ENCODE measurements at regions not wholly inside any gene's neighbourhood (a gene's known extent, or its start where the extent isn't known, plus 50 kb on each side); places are given as distances from the start of the nearest gene placed in this dataset.
"Not testable (repeated sequence)": the region's sequence is repeated elsewhere in the genome, so short reads cannot be mapped to it uniquely, and the experiment has no call there.

DNA sequence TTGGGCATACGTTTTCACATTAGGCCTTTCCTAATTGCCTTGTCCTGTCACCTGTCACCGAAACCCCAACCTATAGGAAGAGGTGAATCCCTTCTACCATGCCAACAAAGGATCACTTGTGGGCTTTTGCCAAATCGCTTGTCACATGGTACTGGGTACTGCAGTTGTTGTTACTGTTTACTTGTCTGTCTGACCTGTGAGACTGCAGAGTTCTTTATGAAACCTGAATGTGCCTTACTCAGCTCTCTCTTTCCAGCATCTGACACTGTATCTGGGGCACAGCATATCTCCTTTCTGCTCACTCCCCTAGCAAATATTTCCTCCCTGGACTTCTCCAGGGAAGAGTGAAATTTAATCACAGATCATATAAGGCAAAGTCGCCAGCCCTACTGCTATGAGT is 1272.4 kb downstream of the CDH8 start:
- DNase-seq = no peak

DNA sequence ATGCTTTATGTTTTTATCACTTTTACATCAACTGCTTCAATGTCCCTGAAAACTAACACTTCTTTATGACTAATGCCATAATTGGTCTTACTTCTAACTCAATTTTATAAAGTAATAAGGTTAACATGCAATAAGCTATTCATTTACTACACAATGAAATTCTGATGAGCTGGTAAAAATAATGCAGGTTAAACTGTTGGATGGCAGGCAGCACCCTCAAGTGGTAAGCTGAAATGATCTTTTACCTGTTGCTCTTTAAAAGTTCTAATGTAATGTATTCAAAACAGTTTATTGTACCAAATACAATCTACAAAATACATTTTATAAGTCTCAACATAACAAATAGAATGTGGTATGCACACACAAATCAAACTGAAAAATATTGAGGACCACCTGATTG is 1280.3 kb downstream of the CDH8 start:
- no peak for DNase-seq

- DNase-seq = no peak
Observed at GRCh38 chr16:60748366-60748765, 1287.9 kb downstream of the CDH8 start.

GRCh38 chr16:60744198-60744597 is 1292.0 kb downstream of the CDH8 start:
- no peak for DNase-seq

DNA sequence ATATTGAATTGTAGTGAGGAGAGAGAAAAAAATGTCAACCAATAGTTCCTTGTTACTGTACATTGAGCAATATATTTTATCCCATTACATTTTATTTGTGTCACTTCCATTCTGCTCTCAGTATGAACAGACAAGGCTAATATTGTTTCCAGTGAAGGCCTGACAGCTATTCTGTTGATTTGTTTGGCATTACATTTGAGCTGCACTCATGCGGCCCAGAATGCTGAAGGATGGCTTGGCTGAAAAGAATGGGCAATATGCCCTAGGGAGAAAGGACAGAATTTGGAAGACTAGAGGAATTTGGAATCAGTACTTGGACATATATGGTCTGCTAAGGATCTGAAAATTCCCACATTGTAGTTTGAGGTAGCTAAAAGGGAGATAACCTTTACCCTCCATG is 1294.4 kb downstream of the CDH8 start:
- no peak for DNase-seq

DNA sequence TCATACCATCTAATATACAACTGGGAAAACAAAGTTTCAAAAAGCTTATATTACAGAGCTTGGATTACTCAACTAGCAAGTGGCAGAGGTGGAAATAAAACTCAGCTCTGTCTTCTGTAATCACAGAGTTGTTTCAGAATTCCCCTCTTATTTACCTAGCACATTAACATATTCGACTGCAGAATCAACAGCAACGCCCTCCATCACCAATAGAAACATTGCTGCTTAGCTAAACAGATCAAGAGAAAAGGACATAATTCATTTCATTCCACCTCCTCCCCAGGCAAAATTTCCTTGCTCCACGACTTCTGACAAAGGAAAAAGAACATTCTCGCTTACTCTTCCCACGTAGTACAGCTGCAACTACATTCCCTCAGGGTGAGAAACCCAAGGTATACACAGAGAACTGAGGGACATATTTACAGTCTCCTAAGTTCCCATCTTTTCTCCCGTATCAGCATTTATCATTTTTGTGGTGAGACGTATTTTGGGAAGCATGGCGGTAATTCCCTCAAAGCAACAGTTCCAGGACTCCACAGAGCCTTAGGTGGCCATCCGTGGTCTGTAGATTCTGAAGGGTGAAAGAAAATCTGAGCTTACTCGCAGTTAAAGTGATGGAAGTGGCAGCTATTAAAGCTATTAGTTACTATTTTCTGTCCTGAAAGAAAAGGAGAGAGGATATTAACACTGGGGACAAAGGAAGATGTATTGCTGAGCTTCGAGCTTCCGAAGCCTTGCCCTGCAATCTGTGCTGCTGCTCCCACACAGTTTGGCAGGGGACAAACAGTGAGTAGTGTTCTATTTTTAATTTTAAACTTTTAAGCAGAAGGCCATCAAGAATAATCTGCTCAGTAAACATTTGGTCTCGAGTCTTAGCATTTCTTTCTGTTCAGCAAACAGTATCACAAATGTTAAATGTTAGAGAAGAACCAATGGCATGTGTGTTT is 1296.2 kb downstream of the CDH8 start:
- DNase-seq = no peak

DNA sequence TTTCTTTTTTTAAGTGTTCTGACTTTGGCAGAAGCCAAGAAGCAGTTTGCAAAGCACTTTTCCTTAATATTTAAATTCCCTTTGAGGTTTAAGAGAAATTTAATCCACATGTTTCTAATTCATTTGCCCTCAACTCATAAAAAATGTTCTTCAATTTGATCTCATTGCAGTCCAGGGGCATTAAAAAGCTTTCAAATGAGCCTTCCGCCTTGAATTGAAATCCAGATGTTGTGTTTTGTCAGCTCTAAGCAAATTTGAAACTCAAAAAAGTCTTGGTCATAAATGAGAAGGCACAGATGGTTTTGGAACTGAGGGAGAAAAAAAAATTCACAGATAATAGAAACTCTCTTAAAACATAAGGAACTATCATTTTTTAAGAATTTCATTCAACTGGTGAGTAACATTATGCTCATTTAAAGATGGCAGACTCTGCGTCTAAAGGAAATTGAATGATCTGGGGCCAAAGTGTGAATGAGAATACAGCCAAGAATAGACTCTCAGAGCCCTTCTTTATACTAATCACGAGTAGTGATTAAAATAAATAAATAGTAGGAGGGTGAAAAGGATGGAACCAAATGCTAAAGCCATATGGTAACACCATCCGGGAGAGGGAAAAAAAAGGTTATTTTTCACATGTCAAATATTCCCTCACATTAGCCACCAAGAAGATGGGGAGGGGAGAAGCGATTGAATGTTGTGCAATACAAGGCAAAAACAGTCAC is 1304.7 kb downstream of the CDH8 start:
- DNase-seq = no peak

- no peak for DNase-seq
Observed at GRCh38 chr16:60729051-60729450, 1307.2 kb downstream of the CDH8 start.

DNA sequence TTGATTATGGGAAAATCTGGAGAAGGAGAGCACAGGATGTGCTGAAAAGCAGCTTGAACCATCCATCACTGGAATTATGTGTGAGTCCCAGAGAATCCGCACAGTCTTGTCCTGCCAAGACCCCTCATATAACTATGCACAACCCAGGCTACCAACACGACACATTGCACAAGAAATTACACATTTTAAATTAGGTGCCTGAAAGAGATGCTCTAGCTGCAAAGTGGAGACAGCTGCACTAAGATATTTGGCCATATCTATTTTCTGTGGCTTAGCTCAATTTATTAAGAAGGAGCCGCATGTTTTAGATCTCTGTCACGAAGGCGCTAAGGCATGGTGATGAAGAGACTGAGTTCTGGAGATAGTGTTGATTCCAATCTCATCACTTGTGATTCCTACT is 1308.4 kb downstream of the CDH8 start:
- DNase-seq = no peak

GRCh38 chr16:60720060-60720459 is 1316.2 kb downstream of the CDH8 start:
- DNase-seq = no peak

DNA sequence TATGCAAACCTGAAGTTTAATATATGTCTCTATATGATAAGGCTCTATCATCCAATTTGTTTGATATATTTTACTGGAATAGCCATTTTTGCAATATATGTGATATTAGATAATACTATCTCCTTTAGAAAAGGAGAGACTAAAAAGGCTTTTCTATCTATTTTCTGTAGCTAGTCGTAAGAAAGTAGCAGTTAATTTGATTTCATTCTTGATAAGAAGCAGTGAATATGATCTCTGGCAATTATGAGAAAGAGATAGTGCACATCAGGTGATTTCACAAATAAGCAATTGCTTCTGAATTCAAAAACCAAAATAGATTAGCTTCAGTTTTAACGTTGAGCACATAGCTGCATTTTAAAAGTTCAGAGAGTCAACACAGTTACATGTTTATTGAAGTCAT is 1318.4 kb downstream of the CDH8 start:
- DNase-seq = no peak

- no peak for DNase-seq
Observed at GRCh38 chr16:60712144-60712543, 1324.1 kb downstream of the CDH8 start.

DNA sequence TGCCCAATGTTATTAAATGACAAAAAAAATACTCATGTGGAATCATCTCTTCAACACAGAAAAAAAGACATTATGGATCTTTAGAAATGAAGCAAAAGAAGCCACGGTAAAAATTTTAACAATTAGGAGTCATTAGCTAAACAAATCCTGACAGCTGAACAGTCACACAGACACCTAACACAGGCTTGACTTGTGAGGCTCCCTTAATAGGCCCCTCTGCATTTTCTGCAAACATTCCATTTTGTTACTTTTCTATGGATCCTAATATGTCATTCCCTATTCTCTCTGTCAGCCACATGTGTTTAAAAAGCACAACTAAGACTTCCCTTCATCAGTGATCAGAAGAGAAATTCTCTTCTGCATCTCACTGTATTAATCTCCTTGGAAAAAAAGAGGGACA is 1331.5 kb downstream of the CDH8 start:
- DNase-seq = no peak

GRCh38 chr16:60703096-60703495 is 1333.1 kb downstream of the CDH8 start:
- DNase-seq = no peak

GRCh38 chr16:60686824-60687223 is 1349.4 kb downstream of the CDH8 start:
- DNase-seq = no peak

GRCh38 chr16:60684002-60684401 is 1352.2 kb downstream of the CDH8 start:
- no peak for DNase-seq

- no peak for DNase-seq
Observed at GRCh38 chr16:60682219-60682618, 1354.0 kb downstream of the CDH8 start.

DNA sequence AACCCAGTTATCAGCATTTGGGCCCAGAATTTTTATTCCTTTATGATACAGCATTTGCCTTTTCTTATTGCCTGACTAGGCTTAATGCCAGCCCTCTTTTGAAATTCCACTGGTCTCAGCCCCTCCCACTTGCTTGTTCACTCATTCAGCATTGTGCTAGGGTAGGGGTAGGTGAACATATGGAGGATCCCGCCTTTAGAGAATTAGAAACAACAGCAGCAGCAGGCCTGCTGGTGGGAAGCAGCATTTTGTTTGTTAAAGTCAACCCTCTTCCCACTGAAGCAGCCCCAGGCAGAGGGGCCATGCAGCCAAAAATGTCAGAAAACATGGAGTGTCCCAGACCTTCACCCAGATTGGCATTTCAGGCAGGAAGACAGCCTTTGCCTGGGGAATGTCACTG is 1355.2 kb downstream of the CDH8 start:
- no peak for DNase-seq

GRCh38 chr16:60675022-60675421 is 1361.2 kb downstream of the CDH8 start:
- no peak for DNase-seq

GRCh38 chr16:60674241-60674640 is 1362.0 kb downstream of the CDH8 start:
- no peak for DNase-seq

GRCh38 chr16:60655514-60656153 is 1380.6 kb downstream of the CDH8 start:
- no peak for DNase-seq

- no peak for DNase-seq
Observed at GRCh38 chr16:60651346-60651745, 1384.9 kb downstream of the CDH8 start.

DNA sequence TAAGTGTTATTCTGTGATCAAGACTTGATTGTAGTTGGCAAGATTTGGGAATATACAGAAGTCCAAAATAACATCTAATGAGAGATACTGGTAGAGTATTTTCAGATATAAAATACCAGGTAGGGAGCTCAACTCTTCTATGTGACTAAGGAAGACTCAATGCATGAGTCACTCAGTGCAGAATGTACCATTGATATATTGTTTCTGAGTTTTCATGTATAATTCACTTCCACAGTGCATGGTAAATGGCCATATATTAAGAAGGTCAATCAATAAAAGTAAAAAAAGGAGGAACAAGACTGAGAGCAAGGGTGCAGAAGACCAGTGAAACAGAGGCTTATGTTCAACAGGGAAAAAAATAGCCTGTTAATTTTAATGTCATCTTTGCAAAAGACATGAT is 1387.9 kb downstream of the CDH8 start:
- DNase-seq = no peak

GRCh38 chr16:60647388-60647787 is 1388.8 kb downstream of the CDH8 start:
- DNase-seq = not testable (repeated sequence)

Data from NCI-H2227 treated with DMSO at 0.1 percent for 48 hours (cell line).